Osteoblast (primary cell): ENCODE measurements at regions not wholly inside any gene's neighbourhood (a gene's known extent, or its start where the extent isn't known, plus 50 kb on each side); places are given as distances from the start of the nearest gene placed in this dataset.

Experiments
- DNase-seq: peaks from one replicate; pipeline ENCODE4 v3.0.0; 2011; ENCODE audit warnings: low spot score, mixed read lengths; ENCODE audit not compliant: insufficient read length; ENCODE audit errors: missing footprints
- H2AFZ ChIP-seq: 2 replicates; pipeline ENCODE4 v1.6.0; 2011; ENCODE audit warnings: mild to moderate bottlenecking, low read length
- H3K27ac ChIP-seq: 2 replicates; pipeline ENCODE4 v1.5.1; 2011; ENCODE audit warnings: mild to moderate bottlenecking, low read depth, low read length, moderate library complexity
- H3K27me3 ChIP-seq: 2 replicates; pipeline ENCODE4 v1.6.0; 2012; ENCODE audit warnings: mild to moderate bottlenecking, control low read depth, inconsistent platforms, low read length, moderate library complexity; ENCODE audit not compliant: insufficient read depth
- H3K36me3 ChIP-seq: 2 replicates; pipeline ENCODE4 v1.5.1; 2011; ENCODE audit warnings: mild to moderate bottlenecking, low read length, control low read depth, moderate library complexity; ENCODE audit not compliant: insufficient read depth
- H3K4me1 ChIP-seq: 2 replicates; pipeline ENCODE4 v1.5.1; 2011; ENCODE audit warnings: mild to moderate bottlenecking, low read length, control low read depth, moderate library complexity; ENCODE audit not compliant: insufficient read depth
- H3K4me2 ChIP-seq: 2 replicates; pipeline ENCODE4 v1.6.0; 2011; ENCODE audit warnings: mild to moderate bottlenecking, low read length; ENCODE audit not compliant: insufficient read depth
- H3K4me3 ChIP-seq: fragments of 200-600 bp; sonication (generic); 3 replicates; pipeline ENCODE4 v1.5.1; 2012; ENCODE audit warnings: mild to moderate bottlenecking, low read length, inconsistent platforms; ENCODE audit not compliant: insufficient read depth
- H3K79me2 ChIP-seq: 2 replicates; pipeline ENCODE4 v1.6.0; 2012; ENCODE audit warnings: mild to moderate bottlenecking, low read length, control low read depth, inconsistent platforms; ENCODE audit not compliant: insufficient read depth
- H3K9me3 ChIP-seq: 2 replicates; pipeline ENCODE4 v1.5.1; 2011; ENCODE audit warnings: low read depth, low read length, control low read depth
- H4K20me1 ChIP-seq: 2 replicates; pipeline ENCODE4 v1.6.0; 2012; ENCODE audit warnings: mild to moderate bottlenecking, low read length, control low read depth; ENCODE audit not compliant: insufficient read depth
- TF ChIP-seq, protein P1 (sequence below): IDR thresholded peaks from 2 replicates; pipeline ENCODE4 v1.5.1; 2011; ENCODE audit warnings: mild to moderate bottlenecking, low read depth, low read length, moderate library complexity; ENCODE audit errors: extremely low read depth

DNA sequence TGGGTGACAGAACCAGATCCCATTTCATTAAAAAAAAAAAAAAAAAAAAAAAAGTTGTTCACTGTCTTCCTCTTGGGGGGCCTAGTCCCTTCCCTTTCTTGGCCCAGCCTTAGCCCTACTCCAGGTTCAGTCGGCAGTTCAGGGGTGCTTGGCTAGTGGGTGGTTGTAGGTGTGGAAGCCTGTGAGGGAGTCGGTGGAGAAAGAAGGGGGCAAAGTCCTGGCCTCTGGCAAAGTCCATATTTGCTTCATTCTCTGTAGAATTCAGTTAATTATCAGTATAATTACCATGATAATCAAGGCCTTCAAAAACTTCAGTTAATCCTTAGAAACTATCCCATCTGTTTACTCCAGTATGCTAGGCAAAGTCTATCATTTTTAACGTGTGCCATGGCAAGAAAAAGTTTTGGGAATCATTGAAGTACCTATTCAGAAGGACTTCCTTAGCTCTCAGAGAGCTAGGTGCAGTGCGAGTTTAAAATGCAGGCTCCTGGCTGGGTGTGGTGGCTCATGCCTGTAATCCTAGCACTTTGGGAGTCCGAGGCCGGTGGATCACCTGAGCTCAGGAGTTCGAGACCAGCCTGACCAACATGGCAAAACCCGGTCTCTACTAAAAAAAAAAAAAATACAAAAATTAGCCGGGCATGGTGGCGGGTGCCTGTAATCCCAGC is 205.7 kb upstream of the ARG1 start:
- H3K36me3 ChIP-seq: no peaks in the 10 kb centered on the region
- TF ChIP-seq, protein P1, sequence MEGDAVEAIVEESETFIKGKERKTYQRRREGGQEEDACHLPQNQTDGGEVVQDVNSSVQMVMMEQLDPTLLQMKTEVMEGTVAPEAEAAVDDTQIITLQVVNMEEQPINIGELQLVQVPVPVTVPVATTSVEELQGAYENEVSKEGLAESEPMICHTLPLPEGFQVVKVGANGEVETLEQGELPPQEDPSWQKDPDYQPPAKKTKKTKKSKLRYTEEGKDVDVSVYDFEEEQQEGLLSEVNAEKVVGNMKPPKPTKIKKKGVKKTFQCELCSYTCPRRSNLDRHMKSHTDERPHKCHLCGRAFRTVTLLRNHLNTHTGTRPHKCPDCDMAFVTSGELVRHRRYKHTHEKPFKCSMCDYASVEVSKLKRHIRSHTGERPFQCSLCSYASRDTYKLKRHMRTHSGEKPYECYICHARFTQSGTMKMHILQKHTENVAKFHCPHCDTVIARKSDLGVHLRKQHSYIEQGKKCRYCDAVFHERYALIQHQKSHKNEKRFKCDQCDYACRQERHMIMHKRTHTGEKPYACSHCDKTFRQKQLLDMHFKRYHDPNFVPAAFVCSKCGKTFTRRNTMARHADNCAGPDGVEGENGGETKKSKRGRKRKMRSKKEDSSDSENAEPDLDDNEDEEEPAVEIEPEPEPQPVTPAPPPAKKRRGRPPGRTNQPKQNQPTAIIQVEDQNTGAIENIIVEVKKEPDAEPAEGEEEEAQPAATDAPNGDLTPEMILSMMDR: no peak
- H3K9me3 ChIP-seq: no peaks in the 10 kb centered on the region
- H2AFZ ChIP-seq: no peak overlapping the region
- H3K4me3 ChIP-seq: no peak overlapping the region
- H3K4me2 ChIP-seq: no peak overlapping the region
- no peaks in the 10 kb centered on the region for H3K79me2 ChIP-seq
- no peak for DNase-seq
- no peaks in the 10 kb centered on the region for H3K27me3 ChIP-seq
- H4K20me1 ChIP-seq: no peaks in the 10 kb centered on the region
- H3K4me1 ChIP-seq: peaks cover 15% of the 10 kb centered on the region
- H3K27ac ChIP-seq: no peak overlapping the region

DNA sequence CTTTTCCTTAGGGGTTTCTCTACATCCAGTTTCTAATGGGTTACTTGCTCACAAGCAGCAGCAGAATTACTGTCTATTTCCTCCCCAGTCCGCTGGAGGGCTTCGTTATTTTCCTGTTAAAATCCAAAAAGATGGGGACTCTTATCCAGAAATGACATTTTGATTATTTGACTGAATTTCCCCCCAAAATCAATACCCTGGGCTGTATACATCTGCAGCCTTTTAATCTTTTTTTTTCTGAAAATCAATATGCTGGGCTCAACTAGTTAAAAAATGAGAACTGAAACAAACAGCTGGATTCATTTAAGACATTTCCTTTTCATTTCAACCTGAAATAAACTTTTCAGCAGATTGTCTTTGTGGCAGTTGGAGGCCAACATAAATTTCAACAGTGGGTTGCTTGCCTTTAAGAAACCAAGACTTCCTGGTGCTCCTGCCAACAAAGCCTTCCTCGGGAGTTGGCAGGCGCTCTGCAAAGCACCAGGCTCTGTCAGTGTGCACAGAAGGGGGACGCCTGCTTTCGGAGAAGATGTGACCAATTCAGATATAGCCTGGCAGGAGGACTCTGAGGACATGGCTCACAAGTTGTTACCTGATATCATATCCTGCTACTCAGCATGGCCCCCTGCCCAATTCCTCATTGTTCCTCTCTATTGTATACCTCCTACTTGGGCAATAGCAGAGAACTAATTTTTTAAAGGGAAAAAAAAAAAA is 204.7 kb upstream of the ARG1 start:
- H3K27me3 ChIP-seq: no peaks in the 10 kb centered on the region
- no peaks in the 10 kb centered on the region for H4K20me1 ChIP-seq
- no peaks in the 10 kb centered on the region for H3K36me3 ChIP-seq
- H2AFZ ChIP-seq: peak overlapping the region; percentile 44
- no peaks in the 10 kb centered on the region for H3K79me2 ChIP-seq
- H3K4me1 ChIP-seq: peaks cover 24% of the 10 kb centered on the region
- TF ChIP-seq, protein P1: peak; percentile 21
- DNase-seq: peak; percentile 66
- no peaks in the 10 kb centered on the region for H3K9me3 ChIP-seq
- H3K27ac ChIP-seq: no peak overlapping the region
- peak overlapping the region; percentile 3 for H3K4me3 ChIP-seq
- peak overlapping the region; percentile 52 for H3K4me2 ChIP-seq

GRCh38 chr6:131372535-131372934 is 200.5 kb upstream of the ARG1 start:
- peak overlapping the region; percentile 11 for H3K4me3 ChIP-seq
- H3K27me3 ChIP-seq: no peaks in the 10 kb centered on the region
- no peaks in the 10 kb centered on the region for H3K9me3 ChIP-seq
- no peaks in the 10 kb centered on the region for H4K20me1 ChIP-seq
- H3K36me3 ChIP-seq: no peaks in the 10 kb centered on the region
- no peaks in the 10 kb centered on the region for H3K79me2 ChIP-seq
- no peak overlapping the region for H2AFZ ChIP-seq
- DNase-seq: peak; percentile 85
- H3K4me1 ChIP-seq: peaks cover 24% of the 10 kb centered on the region
- TF ChIP-seq, protein P1: no peak
- peak overlapping the region; percentile 45 for H3K4me2 ChIP-seq
- no peak overlapping the region for H3K27ac ChIP-seq

GRCh38 chr6:131377112-131377705 is 195.8 kb upstream of the ARG1 start:
- no peaks in the 10 kb centered on the region for H3K27me3 ChIP-seq
- no peaks in the 10 kb centered on the region for H3K9me3 ChIP-seq
- H3K27ac ChIP-seq: no peak overlapping the region
- no peaks in the 10 kb centered on the region for H3K79me2 ChIP-seq
- no peak for DNase-seq
- H3K36me3 ChIP-seq: no peaks in the 10 kb centered on the region
- H2AFZ ChIP-seq: no peak overlapping the region
- TF ChIP-seq, protein P1: no peak
- H3K4me1 ChIP-seq: peaks cover 21% of the 10 kb centered on the region
- no peaks in the 10 kb centered on the region for H4K20me1 ChIP-seq
- H3K4me3 ChIP-seq: no peak overlapping the region
- H3K4me2 ChIP-seq: no peak overlapping the region
